IgD-negative memory B cell (primary cell): ENCODE measurements at regions not wholly inside any gene's neighbourhood (a gene's known extent, or its start where the extent isn't known, plus 50 kb on each side); places are given as distances from the start of the nearest gene placed in this dataset.

Experiments
- H3K27ac Mint-ChIP-seq, 3 donors: one replicate each; pipeline ENCODE4 v1.8.0; 2020 to 2022; ENCODE audit warnings: mild to moderate bottlenecking in 3 of 3, mixed read lengths in 3 of 3, moderate library complexity in 1 of 3
- H3K27me3 Mint-ChIP-seq: one replicate; pipeline ENCODE4 v1.8.0; 2021; ENCODE audit warnings: mixed read lengths
- H3K36me3 Mint-ChIP-seq: one replicate; pipeline ENCODE4 v1.8.0; 2020; ENCODE audit warnings: mild to moderate bottlenecking, mixed read lengths
- H3K4me1 Mint-ChIP-seq, 3 donors: one replicate each; pipeline ENCODE4 v1.8.0; 2020 to 2022; ENCODE audit warnings: mixed read lengths in 3 of 3, mild to moderate bottlenecking in 1 of 3
- H3K4me3 Mint-ChIP-seq, 4 donors: one replicate each; pipeline ENCODE4 v1.8.0; 2020 to 2022; ENCODE audit warnings: mild to moderate bottlenecking in 4 of 4, mixed read lengths in 4 of 4, moderate library complexity in 3 of 4
- H3K9me3 Mint-ChIP-seq, 3 donors: one replicate each; pipeline ENCODE4 v1.8.0; 2020 to 2021; ENCODE audit warnings: mixed read lengths in 3 of 3, mild to moderate bottlenecking in 1 of 3

GRCh38 chr5:8908055-8908683, 637.7 kb downstream of the SEMA5A start:
- Mint-ChIP-seq H3K4me3 (no peak overlapping the region), H3K9me3 (peaks cover 1 to 10% (median 8%) of the 10 kb centered on the region in 3 donors), H3K27me3 (no peaks in the 10 kb centered on the region), H3K36me3 (no peaks in the 10 kb centered on the region), H3K27ac (no peak overlapping the region), H3K4me1 (no peaks in the 10 kb centered on the region)

DNA sequence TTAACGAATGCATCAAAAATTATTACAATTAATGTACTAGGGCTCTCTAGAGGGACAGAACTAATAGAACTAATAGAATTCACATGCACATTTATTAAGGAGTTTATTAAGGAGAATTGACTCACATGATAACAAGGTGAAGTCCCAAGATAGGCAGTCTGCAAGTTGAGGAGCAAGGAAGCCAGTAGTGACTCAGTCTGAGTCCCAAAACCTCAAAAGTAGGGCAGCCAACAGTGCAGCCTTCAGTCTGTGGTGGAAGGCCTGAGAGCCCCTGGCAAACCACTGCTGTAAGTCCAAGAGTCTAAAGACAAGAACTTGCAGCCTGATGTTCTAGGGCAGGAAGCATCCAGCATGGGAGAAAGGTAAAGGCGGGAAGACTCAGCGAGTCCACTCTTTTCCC, 633.8 kb downstream of the SEMA5A start:
- no peaks in the 10 kb centered on the region for H3K27me3 Mint-ChIP-seq
- H3K4me3 Mint-ChIP-seq = no peak overlapping the region
- H3K36me3 Mint-ChIP-seq = no peaks in the 10 kb centered on the region
- no peak overlapping the region for H3K27ac Mint-ChIP-seq
- peaks cover 0 to 2% (median 0%) of the 10 kb centered on the region in 3 donors for H3K4me1 Mint-ChIP-seq
- H3K9me3 Mint-ChIP-seq = peaks cover 4 to 13% (median 4%) of the 10 kb centered on the region in 3 donors

- peaks cover 4 to 13% (median 5%) of the 10 kb centered on the region in 3 donors for H3K9me3 Mint-ChIP-seq
- H3K27me3 Mint-ChIP-seq = no peaks in the 10 kb centered on the region
- H3K4me3 Mint-ChIP-seq = no peak overlapping the region
- H3K27ac Mint-ChIP-seq = no peak overlapping the region
- H3K36me3 Mint-ChIP-seq = no peaks in the 10 kb centered on the region
- peaks cover 0 to 2% (median 0%) of the 10 kb centered on the region in 3 donors for H3K4me1 Mint-ChIP-seq
Measured at GRCh38 chr5:8913522-8913921, 632.4 kb downstream of the SEMA5A start.

DNA sequence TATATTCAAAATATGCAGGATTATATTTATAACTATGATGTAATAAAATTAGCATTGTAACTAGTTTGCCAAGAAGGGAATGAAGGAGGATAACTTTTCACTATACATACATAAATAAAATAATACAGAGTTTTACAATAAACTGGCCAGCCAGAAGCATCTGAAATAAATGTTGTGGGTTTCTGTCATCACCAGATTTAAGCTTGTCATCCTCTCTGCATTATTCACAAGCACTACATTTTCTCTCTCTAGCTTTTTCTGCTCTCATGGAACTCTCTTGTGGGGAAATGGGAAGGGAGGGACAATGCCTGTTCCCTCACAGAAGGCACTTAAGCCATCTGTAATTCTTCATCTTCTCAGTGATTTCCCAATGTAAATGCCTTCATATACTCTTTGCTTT, 626.8 kb downstream of the SEMA5A start:
- Mint-ChIP-seq H3K4me1 (no peaks in the 10 kb centered on the region), H3K4me3 (no peak overlapping the region), H3K27ac (no peak overlapping the region), H3K9me3 (peaks cover 2 to 7% (median 4%) of the 10 kb centered on the region in 3 donors), H3K36me3 (no peaks in the 10 kb centered on the region), H3K27me3 (no peaks in the 10 kb centered on the region)

GRCh38 chr5:8923526-8923925, 622.3 kb downstream of the SEMA5A start:
- no peak overlapping the region for H3K27ac Mint-ChIP-seq
- H3K36me3 Mint-ChIP-seq = no peaks in the 10 kb centered on the region

GRCh38 chr5:8924054-8924793, 621.7 kb downstream of the SEMA5A start:
- no peaks in the 10 kb centered on the region for H3K4me1 Mint-ChIP-seq
- H3K9me3 Mint-ChIP-seq = peaks cover 6 to 9% (median 7%) of the 10 kb centered on the region in 3 donors
- peak overlapping the region in 1 of 4 donors; percentile 63 for H3K4me3 Mint-ChIP-seq
- peak overlapping the region in 2 of 3 donors; percentile 33 to 71 for H3K27ac Mint-ChIP-seq
- H3K27me3 Mint-ChIP-seq = no peaks in the 10 kb centered on the region
- H3K36me3 Mint-ChIP-seq = no peaks in the 10 kb centered on the region

More at GRCh38 chr5:8923526-8923925, 622.3 kb downstream of the SEMA5A start:
- Mint-ChIP-seq H3K9me3 (peaks cover 7 to 9% (median 7%) of the 10 kb centered on the region in 3 donors), H3K4me1 (no peaks in the 10 kb centered on the region), H3K4me3 (no peak overlapping the region), H3K27me3 (no peaks in the 10 kb centered on the region)

- no peak overlapping the region for H3K4me3 Mint-ChIP-seq
- H3K27ac Mint-ChIP-seq = no peak overlapping the region
- H3K9me3 Mint-ChIP-seq = peaks cover 7 to 9% (median 8%) of the 10 kb centered on the region in 3 donors
- H3K36me3 Mint-ChIP-seq = peaks cover 1% of the 10 kb centered on the region
- no peaks in the 10 kb centered on the region for H3K27me3 Mint-ChIP-seq
- no peaks in the 10 kb centered on the region for H3K4me1 Mint-ChIP-seq
Measured at GRCh38 chr5:8930021-8930420, 615.9 kb downstream of the SEMA5A start.

- H3K4me1 Mint-ChIP-seq = no peaks in the 10 kb centered on the region
- no peaks in the 10 kb centered on the region for H3K27me3 Mint-ChIP-seq
- H3K4me3 Mint-ChIP-seq = no peak overlapping the region
- H3K27ac Mint-ChIP-seq = no peak overlapping the region
- peaks cover 8 to 9% (median 9%) of the 10 kb centered on the region in 3 donors for H3K9me3 Mint-ChIP-seq
- peaks cover 1% of the 10 kb centered on the region for H3K36me3 Mint-ChIP-seq
Measured at GRCh38 chr5:8934455-8934854, 611.4 kb downstream of the SEMA5A start.

DNA sequence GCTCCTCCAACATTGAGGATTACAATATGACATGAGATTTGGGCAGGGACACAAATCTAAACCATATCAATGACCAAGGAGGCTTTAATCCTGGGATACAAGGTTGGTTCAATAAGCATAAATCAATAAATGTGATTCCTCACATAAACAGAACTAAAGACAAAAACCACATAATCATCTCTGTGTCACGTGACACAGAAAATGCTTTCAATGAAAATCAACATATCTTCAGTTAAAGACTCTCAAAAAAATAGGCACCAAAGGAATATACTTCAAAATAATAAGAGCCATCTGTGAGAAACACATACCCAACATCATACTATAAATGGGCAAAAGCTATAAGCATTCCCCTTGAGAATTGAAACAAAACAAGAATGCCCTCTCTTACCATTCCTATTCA, 604.9 kb downstream of the SEMA5A start:
- H3K9me3 Mint-ChIP-seq = peaks cover 10 to 15% (median 12%) of the 10 kb centered on the region in 3 donors
- no peak overlapping the region for H3K4me3 Mint-ChIP-seq
- H3K27me3 Mint-ChIP-seq = no peaks in the 10 kb centered on the region
- H3K4me1 Mint-ChIP-seq = no peaks in the 10 kb centered on the region
- H3K36me3 Mint-ChIP-seq = peaks cover under 1% of the 10 kb centered on the region
- no peak overlapping the region for H3K27ac Mint-ChIP-seq

- Mint-ChIP-seq H3K9me3 (peaks cover 10 to 15% (median 14%) of the 10 kb centered on the region in 3 donors), H3K36me3 (peaks cover 2% of the 10 kb centered on the region), H3K4me1 (no peaks in the 10 kb centered on the region), H3K27ac (no peak overlapping the region), H3K4me3 (no peak overlapping the region), H3K27me3 (no peaks in the 10 kb centered on the region)
Measured at GRCh38 chr5:8943301-8943700, 602.6 kb downstream of the SEMA5A start.

GRCh38 chr5:8944005-8944404, 601.9 kb downstream of the SEMA5A start:
- Mint-ChIP-seq H3K4me3 (no peak overlapping the region), H3K27ac (no peak overlapping the region), H3K9me3 (peaks cover 10 to 16% (median 10%) of the 10 kb centered on the region in 3 donors), H3K36me3 (peaks cover 2% of the 10 kb centered on the region), H3K4me1 (peaks cover 0 to under 1% (median 0%) of the 10 kb centered on the region in 3 donors), H3K27me3 (no peaks in the 10 kb centered on the region)

GRCh38 chr5:8945972-8946371, 599.9 kb downstream of the SEMA5A start:
- Mint-ChIP-seq H3K27ac (no peak overlapping the region), H3K36me3 (peaks cover 2% of the 10 kb centered on the region), H3K4me1 (peaks cover 0 to 1% (median 0%) of the 10 kb centered on the region in 3 donors), H3K9me3 (peaks cover 1 to 20% (median 8%) of the 10 kb centered on the region in 3 donors), H3K4me3 (no peak overlapping the region), H3K27me3 (no peaks in the 10 kb centered on the region)

GRCh38 chr5:8949908-8950307, 596.0 kb downstream of the SEMA5A start:
- Mint-ChIP-seq H3K36me3 (peaks cover 2% of the 10 kb centered on the region), H3K4me3 (no peak overlapping the region)

DNA sequence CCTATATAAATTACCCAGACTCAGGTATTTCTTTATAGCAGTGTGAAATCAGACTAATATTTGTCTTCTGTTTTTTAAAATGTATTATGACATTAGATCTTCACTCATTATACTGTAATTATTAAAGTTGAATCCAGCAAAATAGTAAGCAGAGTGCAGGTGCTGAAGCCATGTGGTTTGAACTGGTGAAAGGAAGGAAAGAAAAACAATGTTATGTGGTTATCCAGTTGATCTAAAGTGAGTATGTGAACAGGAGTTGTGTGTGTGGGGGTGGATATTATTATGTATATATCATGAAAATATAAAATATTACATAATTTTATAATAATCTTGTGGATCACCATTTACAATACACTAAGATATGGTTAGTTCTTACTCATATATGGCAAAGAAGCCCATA, 593.7 kb downstream of the SEMA5A start:
- no peaks in the 10 kb centered on the region for H3K27me3 Mint-ChIP-seq
- peaks cover 2 to 22% (median 6%) of the 10 kb centered on the region in 3 donors for H3K9me3 Mint-ChIP-seq
- no peak overlapping the region for H3K27ac Mint-ChIP-seq
- no peak overlapping the region for H3K4me3 Mint-ChIP-seq
- H3K4me1 Mint-ChIP-seq = peaks cover 0 to 1% (median 0%) of the 10 kb centered on the region in 3 donors
- H3K36me3 Mint-ChIP-seq = no peaks in the 10 kb centered on the region

More at GRCh38 chr5:8949908-8950307, 596.0 kb downstream of the SEMA5A start:
- no peak overlapping the region for H3K27ac Mint-ChIP-seq
- H3K4me1 Mint-ChIP-seq = peaks cover 0 to 1% (median 0%) of the 10 kb centered on the region in 3 donors
- no peaks in the 10 kb centered on the region for H3K27me3 Mint-ChIP-seq
- peaks cover 1 to 20% (median 6%) of the 10 kb centered on the region in 3 donors for H3K9me3 Mint-ChIP-seq

DNA sequence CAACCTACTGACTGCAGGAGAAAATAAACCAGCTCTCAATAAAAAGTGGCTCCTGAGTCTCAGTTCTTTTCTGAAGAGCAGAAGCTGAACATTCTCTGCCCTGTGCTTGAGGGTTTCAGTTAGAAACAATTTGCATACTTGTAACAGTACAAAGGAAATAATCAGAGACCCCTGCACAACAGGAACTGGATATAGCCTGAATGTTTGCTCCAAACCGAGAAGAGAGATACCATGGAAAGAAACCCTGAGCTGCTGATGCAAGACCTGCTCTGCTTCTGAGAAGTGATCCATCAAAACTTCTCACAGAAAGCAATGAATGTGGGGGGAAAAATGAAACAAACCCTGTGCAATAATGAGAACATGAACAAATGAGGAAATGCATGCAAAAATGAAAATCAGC, 592.9 kb downstream of the SEMA5A start:
- Mint-ChIP-seq H3K27ac (no peak overlapping the region), H3K27me3 (no peaks in the 10 kb centered on the region), H3K36me3 (no peaks in the 10 kb centered on the region), H3K4me1 (peaks cover 0 to 1% (median 0%) of the 10 kb centered on the region in 3 donors), H3K9me3 (peaks cover 4 to 22% (median 6%) of the 10 kb centered on the region in 3 donors), H3K4me3 (no peak overlapping the region)
